Ishikawa (cell line): ENCODE measurements at regions not wholly inside any gene's neighbourhood (a gene's known extent, or its start where the extent isn't known, plus 50 kb on each side); places are given as distances from the start of the nearest gene placed in this dataset.

Source experiments
- CEBPB ChIP-seq: IDR thresholded peaks from 2 replicates; pipeline ENCODE4 v1.6.1; 2012
- CREB1 ChIP-seq: IDR thresholded peaks from 2 replicates; pipeline ENCODE4 v1.6.1; 2012; ENCODE audit warnings: low read depth
- EGR1 ChIP-seq: IDR thresholded peaks from 2 replicates; pipeline ENCODE4 v1.6.1; 2012
- EP300 ChIP-seq: IDR thresholded peaks from 2 replicates; pipeline ENCODE4 v1.6.1; 2012; ENCODE audit warnings: borderline replicate concordance
- FOXM1 ChIP-seq: IDR thresholded peaks from 2 replicates; pipeline ENCODE4 v1.6.1; 2012; ENCODE audit warnings: low read depth, borderline replicate concordance
- NFIC ChIP-seq: IDR thresholded peaks from 2 replicates; pipeline ENCODE4 v1.6.1; 2012
- RAD21 ChIP-seq: IDR thresholded peaks from 2 replicates; pipeline ENCODE4 v1.6.1; 2012; ENCODE audit warnings: low read depth
- TAF1 ChIP-seq: IDR thresholded peaks from 2 replicates; pipeline ENCODE4 v1.6.1; 2012; ENCODE audit warnings: low read depth, mild to moderate bottlenecking
- TCF12 ChIP-seq: IDR thresholded peaks from 2 replicates; pipeline ENCODE4 v1.6.1; 2012; ENCODE audit warnings: low read depth
- TEAD4 ChIP-seq: IDR thresholded peaks from 2 replicates; pipeline ENCODE4 v1.6.1; 2012
- YY1 ChIP-seq: IDR thresholded peaks from 2 replicates; pipeline ENCODE4 v1.6.1; 2012; ENCODE audit warnings: low read depth
- ZBTB7A ChIP-seq: IDR thresholded peaks from 2 replicates; pipeline ENCODE4 v1.6.1; 2012; ENCODE audit warnings: low read depth
- TF ChIP-seq, protein P1 (sequence below): IDR thresholded peaks from 2 replicates; pipeline ENCODE4 v1.6.1; 2012
- TF ChIP-seq, protein P2 (sequence below): IDR thresholded peaks from 2 replicates; pipeline ENCODE4 v1.6.1; 2012
- TF ChIP-seq, protein P3 (sequence below): IDR thresholded peaks from 2 replicates; pipeline ENCODE4 v1.6.1; 2012; ENCODE audit warnings: low read depth, mild to moderate bottlenecking

DNA sequence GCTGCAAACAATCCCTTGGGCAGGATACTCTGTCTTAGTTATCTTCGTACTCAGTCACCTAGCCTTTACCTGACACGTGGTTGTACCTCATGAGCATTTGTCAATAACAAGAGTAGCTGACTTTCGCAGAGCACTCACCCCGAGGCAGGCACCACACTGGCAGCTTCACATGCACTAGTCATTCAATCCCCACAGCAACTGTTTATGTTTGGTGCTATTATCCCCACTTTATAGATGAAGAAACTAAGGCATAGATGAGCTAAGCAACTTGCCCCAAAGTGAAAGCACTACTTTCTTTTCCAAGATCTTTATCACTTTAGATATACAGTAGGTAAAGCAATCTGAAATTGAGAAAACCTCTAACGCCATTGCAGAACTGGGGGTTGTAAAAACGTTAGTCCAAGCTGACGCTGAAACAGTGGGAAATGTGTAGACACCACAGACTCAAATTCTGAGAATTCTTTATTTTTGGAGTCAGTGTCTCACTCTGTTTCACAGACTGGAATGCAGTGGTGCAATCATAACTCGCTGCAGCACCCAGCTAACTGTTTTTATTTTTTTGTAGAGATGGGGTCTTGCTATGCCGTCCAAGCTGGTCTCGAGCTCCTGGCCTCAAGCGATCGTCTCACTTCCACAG lies 446.0 kb downstream of the FOXO1 start:
- TF ChIP-seq NFIC (no peak), TCF12 (no peak), ZBTB7A (no peak), FOXM1 (no peak), RAD21 (no peak), EP300 (no peak), CEBPB (no peak), TAF1 (no peak), TEAD4 (no peak), CREB1 (no peak), EGR1 (no peak), YY1 (no peak)
- TF ChIP-seq, protein P1, sequence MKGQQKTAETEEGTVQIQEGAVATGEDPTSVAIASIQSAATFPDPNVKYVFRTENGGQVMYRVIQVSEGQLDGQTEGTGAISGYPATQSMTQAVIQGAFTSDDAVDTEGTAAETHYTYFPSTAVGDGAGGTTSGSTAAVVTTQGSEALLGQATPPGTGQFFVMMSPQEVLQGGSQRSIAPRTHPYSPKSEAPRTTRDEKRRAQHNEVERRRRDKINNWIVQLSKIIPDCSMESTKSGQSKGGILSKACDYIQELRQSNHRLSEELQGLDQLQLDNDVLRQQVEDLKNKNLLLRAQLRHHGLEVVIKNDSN = no peak
- TF ChIP-seq, protein P2, sequence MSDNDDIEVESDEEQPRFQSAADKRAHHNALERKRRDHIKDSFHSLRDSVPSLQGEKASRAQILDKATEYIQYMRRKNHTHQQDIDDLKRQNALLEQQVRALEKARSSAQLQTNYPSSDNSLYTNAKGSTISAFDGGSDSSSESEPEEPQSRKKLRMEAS = no peak
- TF ChIP-seq, protein P3, sequence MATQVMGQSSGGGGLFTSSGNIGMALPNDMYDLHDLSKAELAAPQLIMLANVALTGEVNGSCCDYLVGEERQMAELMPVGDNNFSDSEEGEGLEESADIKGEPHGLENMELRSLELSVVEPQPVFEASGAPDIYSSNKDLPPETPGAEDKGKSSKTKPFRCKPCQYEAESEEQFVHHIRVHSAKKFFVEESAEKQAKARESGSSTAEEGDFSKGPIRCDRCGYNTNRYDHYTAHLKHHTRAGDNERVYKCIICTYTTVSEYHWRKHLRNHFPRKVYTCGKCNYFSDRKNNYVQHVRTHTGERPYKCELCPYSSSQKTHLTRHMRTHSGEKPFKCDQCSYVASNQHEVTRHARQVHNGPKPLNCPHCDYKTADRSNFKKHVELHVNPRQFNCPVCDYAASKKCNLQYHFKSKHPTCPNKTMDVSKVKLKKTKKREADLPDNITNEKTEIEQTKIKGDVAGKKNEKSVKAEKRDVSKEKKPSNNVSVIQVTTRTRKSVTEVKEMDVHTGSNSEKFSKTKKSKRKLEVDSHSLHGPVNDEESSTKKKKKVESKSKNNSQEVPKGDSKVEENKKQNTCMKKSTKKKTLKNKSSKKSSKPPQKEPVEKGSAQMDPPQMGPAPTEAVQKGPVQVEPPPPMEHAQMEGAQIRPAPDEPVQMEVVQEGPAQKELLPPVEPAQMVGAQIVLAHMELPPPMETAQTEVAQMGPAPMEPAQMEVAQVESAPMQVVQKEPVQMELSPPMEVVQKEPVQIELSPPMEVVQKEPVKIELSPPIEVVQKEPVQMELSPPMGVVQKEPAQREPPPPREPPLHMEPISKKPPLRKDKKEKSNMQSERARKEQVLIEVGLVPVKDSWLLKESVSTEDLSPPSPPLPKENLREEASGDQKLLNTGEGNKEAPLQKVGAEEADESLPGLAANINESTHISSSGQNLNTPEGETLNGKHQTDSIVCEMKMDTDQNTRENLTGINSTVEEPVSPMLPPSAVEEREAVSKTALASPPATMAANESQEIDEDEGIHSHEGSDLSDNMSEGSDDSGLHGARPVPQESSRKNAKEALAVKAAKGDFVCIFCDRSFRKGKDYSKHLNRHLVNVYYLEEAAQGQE = no peak

GRCh38 chr13:40221131-40221459 lies 445.3 kb downstream of the FOXO1 start:
- no peak for TF ChIP-seq NFIC
- no peak for TF ChIP-seq CEBPB

- TF ChIP-seq TAF1 (no peak), CEBPB (peak; percentile 85)
These were observed 444.8 kb downstream of the FOXO1 start for GRCh38 chr13:40221460-40222201.

DNA sequence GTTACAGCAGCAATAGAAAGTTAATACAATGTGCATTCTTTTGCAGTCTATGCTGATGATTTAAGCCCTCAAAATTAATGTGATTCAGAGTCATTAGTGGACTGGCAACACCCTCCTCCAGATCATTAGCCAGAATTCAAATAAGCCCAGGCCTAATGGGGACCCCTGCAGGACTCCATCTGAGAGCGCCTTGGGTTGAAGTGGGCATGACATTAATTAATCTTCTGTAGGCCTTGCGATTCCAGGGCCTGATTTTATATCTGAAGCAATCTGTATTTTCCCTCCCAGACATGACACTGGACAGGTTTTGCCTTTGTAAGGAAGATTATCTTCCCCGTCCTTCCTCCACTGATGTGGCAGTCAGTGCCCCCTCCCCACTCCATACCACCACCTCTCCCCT lies 442.9 kb downstream of the FOXO1 start:
- no peak for TF ChIP-seq EP300

DNA sequence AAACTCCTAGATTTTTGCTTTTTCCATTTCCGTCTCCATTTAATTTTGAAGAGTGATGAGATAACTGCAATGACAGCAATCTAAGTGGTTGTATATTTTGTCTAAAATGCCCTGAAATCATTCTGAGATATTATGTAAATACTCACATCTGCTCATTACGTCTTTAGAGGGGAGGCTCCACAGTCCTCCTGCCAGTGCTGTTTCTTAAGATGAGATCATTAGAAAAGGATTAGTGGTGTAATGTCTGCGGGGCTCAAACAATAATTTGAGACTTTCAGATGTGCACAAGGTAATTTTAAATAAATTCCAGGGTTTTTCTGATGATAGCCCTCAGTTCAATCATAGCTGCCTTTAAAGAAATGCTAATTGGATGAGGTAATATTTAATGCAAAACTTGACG lies 437.9 kb downstream of the FOXO1 start:
- TF ChIP-seq YY1 = no peak
- TF ChIP-seq EGR1 = no peak

DNA sequence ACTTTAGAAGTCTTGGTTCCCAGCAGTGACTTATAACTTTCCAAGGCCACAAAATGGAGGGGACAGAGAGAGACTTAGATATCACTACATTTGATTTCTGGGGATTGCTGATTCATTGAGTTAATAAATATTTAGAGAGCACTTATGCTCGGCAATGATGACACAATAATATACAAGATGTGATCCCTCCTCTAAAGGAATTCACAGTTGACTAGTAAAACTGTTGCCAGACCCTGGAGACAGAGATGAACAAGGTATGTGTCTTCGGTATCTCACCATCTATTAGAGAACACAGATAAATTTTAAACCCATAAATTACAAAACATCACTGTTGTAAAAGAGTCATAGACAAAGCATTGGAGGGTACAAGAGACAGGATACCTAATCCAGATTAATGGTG lies 437.5 kb downstream of the FOXO1 start:
- TF ChIP-seq ZBTB7A = no peak
- TF ChIP-seq RAD21 = no peak
- TF ChIP-seq, protein P1 = no peak
- TF ChIP-seq EP300 = no peak
- TF ChIP-seq, protein P2 = no peak

- TF ChIP-seq, protein P1 = no peak
- TF ChIP-seq, protein P3 = no peak
- TF ChIP-seq EP300 = no peak
- no peak for TF ChIP-seq YY1
- TF ChIP-seq TAF1 = no peak
- TF ChIP-seq TEAD4 = no peak
- TF ChIP-seq FOXM1 = no peak
- TF ChIP-seq ZBTB7A = no peak
- no peak for TF ChIP-seq NFIC
- TF ChIP-seq CEBPB = no peak
- no peak for TF ChIP-seq EGR1
- TF ChIP-seq, protein P2 = no peak
- TF ChIP-seq TCF12 = no peak
- no peak for TF ChIP-seq RAD21
These were observed 435.6 kb downstream of the FOXO1 start for GRCh38 chr13:40230833-40231266.
